SKM-1 (cell line): ENCODE measurements at regions not wholly inside any gene's neighbourhood (a gene's known extent, or its start where the extent isn't known, plus 50 kb on each side); places are given as distances from the start of the nearest gene placed in this dataset.

Experiments
- DNase-seq: peaks from one replicate; lab custom pipeline; 2025; ENCODE audit not compliant: unreplicated experiment; lab: John Stamatoyannopoulos, UW

DNA sequence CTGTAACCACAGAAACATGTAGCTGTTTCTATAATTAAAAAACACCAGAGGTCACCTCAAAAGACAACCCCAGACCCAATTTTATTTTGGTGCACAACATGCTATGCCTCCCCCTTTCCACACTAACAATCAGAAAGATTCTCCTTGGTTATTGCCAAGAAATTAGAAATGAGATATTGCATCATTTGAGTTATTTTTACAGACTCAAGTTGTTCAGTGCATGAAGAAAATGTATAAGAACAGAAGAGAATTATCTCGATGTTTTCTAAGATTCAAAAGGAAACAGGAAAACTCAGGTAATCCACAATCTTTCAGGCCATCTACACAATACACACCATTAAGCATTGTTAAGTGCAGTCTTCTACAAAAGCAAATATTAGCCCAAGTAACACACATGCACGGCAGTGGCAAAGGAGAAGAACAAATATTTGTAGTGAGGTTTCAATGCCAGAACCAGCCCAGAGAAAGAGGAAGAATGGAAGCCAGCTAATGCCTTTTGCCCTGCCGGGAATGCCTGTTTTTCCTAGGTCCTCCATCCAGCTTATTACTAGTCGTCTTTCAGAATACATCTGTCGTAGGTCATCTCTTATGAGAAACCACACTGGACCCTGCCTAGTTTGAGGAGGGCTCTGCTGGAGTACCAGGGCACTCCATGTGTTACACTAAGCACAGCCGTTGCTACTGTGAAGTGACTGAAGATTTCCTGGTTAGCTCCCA, 67.6 kb upstream of the C1GALT1 start:
- DNase-seq: no peak

- no peak for DNase-seq
These were observed 64.3 kb upstream of the C1GALT1 start for GRCh38 chr7:7117935-7118586.

DNA sequence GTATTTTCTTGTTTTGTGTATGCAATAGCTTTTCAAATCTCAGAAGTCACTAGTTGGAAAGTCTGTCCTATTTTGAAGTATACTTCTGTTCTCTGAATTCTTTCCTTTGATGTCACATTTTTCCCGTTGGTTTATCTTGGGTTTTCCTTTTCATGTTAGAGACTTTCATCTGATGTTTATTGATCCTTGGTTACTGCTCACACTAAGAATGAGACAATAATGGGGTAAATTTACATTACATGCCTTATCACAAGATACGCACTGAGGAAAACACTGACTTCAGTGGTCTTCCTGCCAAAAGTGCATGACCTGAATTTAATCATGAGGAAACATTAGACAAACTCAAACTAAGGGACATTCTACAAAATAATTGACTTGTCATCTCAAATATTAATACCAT, 63.5 kb upstream of the C1GALT1 start:
- no peak for DNase-seq

- DNase-seq: no peak
These were observed 62.6 kb upstream of the C1GALT1 start for GRCh38 chr7:7119729-7120128.

GRCh38 chr7:7122033-7122478, 60.3 kb upstream of the C1GALT1 start:
- no peak for DNase-seq

DNA sequence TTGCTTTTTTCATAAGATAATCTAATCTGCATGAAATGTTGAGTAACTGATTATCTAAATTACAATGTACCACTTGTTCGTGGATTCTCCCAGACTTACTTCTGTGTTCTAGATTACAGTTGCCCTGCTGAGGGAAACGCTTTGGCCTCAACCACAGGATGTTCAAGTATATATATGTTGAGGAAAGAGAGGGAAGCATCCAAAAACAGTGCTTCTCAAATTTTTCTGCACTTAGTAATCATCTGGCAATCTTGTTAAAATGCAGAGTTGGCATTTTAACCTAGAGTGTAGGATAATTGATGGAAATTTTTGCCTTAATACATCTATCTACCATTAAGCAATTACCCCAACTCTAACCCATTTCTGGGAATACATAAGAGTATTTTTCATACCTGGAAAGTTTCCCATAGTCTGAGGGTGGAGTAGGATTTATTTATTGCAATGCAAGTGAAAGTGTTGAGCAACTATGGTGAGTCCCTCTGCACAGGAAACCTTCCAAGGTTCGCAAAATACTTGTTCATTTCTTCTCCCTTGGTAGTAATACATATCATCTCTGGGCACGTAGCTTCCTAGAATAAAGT, 59.6 kb upstream of the C1GALT1 start:
- no peak for DNase-seq

DNA sequence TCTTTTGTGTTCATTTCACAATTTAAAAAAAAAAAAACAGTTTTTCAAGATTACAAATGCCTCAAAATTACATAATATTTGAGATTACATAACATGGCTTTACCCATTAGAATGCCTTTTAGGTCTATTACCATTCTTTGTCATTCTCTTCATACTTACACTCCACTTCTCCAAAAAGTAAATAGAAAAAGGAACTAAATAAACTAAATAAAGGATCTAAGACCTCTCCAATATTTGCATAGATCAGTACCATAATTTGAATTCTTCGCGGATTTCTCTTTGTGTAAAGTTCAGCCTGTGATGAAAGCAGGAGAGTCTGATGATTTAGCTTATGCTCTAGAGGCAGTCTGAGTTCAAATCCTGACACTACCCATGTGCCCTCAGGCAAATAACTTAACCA, 56.4 kb upstream of the C1GALT1 start:
- DNase-seq: no peak

DNA sequence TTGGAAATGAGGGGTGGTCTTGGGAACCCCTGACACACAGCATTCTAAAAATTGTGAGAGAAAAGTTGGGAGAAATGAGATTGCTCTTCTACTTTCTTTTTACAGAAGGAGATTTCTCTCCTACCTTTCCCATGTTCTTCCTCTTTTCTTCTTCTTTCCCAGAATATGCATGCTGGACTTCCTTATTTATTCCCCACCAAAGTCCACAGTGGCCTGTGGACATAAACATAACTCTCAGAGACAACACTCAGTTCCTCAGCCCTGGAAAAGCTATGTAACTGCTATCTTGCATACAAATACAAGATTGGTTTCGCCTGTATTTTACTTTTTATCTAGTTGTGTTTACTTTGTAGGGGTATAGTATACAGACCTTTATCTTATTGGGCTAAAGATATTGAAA, 54.6 kb upstream of the C1GALT1 start:
- no peak for DNase-seq

- DNase-seq: no peak
These were observed 53.0 kb upstream of the C1GALT1 start for GRCh38 chr7:7129381-7129780.

GRCh38 chr7:7131273-7131672, 51.1 kb upstream of the C1GALT1 start:
- no peak for DNase-seq
